NOMO-1 (cell line): ENCODE measurements at regions not wholly inside any gene's neighbourhood (a gene's known extent, or its start where the extent isn't known, plus 50 kb on each side); places are given as distances from the start of the nearest gene placed in this dataset.
"Not testable (repeated sequence)": the region's sequence is repeated elsewhere in the genome, so short reads cannot be mapped to it uniquely, and the experiment has no call there.

ENCODE experiments used
- DNase-seq, 2 experiments: peaks; one replicate each; lab custom pipeline; 2025; ENCODE audit not compliant: unreplicated experiment in 2 of 2; lab: John Stamatoyannopoulos, UW

DNA sequence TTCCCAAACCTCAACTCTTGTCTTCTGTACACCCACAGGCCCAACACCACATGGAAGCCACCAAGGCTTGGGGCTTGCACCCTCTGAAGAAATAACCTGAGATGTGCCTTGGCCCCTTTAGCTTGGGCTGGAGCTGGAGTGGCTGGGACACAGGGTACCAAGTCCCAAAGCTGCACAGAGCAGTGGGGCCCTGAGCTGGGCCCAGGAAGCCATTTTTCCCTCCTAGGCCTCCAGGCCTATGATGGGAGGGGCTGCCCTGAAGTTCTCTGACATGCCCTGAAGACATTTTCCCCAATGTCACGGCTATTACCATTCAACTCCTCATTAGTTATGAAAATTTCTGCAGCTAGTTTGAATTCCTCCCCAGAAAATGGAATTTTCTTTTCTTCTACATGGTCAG, 163.2 kb upstream of the ARID1B start:
- no peak for DNase-seq

DNA sequence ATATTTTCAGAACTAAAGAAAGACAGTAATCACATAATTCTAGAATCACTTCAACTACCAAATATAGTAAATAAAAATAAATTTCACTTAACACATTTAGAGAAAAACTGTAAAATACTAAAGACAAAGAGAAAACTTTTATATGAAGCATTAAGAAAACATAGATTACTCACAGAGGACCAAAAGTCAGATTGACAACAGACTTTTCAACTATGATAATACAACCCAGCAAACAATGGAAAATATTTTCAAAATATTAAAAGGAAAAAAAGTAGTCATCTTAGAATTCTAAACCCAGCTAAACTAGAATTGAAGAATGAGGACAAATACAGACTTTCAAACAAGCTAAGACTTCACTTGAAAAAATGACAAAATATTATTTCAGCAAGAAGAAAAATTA, 164.8 kb upstream of the ARID1B start:
- DNase-seq = no peak

DNA sequence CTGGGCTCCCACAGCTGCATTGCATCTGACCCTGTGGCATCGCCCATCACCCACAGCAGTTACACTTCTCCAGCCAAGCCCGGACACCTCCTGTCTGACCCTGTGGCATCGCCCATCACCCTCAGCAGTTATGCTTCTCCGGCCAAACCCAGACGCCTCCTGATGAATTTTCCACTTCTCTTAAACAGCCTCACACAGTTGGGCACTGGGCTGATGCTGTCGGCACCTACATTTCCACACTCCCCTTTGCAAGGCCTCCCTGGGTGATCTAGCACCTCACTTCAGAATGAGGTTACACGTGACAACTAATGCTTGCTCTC, 175.2 kb upstream of the ARID1B start:
- DNase-seq = no peak

DNA sequence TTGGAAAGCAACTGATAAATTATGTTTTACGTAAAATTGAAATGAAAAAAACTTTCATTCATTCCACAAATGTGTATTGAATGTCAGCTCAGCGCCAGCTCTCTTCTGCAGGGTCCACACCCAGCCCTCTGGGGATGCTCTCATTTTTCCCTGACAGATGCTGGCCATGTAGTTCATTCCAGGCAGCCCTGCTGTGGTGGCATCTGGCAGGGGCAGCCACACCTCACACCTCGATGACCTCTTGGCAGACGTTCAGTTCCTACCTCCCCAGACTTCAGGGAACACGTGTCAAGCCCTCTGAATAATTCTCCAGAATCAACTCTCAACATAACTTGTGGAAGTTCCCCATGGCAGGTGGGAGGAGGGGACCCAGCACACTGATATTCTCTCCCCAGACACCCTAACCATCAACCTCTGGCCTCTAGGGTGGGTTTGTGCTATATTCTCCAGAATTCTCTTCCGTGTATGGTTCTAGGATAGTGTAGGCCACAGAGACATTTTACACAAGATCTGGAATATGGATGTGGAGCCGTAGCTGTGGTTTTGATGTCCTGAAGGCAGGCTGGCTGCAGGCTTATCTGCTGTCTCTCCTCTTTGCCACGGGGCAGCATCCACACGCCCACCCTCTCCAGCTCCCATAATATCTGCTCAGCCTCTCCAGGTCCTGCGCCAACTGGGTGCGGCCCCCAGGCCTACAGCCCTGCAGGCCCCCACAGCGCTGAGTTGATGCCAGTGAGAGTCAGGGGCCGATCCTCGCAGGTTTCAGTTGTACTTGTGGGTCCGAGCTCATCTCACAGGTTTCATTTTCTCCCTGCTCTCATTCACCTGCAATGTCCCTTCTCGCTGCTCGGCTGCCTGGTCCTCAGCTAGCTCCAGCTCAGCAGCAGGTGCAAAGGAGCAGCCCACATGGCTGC, 175.8 kb upstream of the ARID1B start:
- DNase-seq = no peak

DNA sequence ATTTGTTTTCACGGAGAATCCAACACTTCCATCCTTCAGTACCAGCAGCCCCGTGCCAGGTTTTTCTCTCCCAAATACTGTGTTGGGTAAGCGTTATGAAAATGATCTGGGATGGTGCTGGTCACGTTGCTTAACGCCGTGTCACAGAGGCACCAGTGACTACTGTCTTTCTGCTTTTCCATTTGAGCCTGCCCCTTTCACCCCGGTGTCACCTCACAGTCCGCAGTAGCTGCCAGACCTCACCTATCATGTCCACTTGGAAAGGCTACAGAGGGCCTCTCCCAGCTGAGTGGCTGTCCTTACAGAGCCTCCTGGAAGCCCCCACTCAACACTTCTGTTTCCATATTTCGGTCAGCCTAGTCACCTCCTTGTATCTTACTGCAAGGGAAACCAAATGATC, 176.5 kb upstream of the ARID1B start:
- no peak for DNase-seq

DNA sequence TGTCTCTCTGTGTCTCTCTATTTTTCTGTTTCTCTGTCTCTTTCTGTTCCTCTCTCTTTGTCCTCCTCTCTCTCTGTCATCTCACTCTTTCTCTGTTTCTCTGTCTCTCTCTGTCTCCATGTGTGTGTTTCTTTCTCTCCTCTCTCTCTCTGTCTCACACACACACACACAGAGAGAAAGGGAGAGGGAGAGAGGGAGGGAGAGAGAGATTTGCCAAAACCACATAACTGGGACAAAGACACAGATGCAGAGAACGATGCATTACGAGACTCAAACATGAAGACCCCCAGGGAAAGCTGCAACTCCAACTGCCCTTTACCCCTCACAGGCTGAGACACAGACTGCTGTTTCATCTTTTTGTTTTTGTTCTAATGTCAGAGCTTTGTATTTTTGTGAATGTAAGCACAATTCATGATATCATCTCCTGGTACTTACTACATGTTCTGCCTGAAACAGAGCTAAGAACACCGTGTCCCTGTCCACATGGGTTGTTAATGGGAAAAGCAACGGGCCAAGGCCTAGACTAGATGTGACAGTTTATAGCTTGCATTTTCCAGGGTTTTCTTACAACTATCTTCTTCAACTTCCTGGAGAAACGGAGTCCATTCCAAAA, 177.1 kb upstream of the ARID1B start:
- DNase-seq = no peak

DNA sequence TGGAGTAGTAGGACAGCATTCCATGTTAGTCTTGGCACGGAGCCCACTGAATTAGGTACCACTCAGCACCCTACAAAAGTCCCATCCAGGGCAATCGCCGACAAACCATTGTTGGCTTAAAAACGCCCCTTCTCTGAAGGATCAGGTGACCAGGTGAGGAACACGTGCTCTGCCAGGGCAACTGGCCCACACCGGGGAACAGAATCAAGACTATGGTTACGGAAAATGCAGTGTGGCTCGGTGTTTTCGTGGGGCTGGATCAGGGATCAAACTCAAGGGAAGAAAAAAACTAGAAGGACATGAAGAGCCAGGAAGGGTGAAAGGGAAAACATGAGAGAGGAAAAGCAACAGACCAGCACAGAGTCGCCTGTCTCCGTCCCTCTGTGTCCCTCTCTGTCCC, 177.8 kb upstream of the ARID1B start:
- DNase-seq = no peak

DNA sequence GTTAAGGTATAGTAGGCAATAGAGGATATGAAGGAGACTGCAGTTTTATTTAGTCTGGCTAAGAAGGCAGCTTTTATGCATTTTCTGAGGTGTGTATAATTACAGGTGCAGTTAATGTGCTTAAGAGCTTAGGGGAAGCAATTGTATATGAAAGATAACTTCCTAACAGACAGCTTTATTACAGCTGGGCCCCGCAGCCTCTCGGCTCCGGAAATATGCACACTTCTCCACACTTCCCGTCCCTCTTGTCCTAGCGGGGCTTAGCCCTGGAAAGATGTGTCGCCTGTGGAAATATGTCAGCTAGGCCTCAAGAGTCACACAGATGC, 178.4 kb upstream of the ARID1B start:
- DNase-seq = no peak

DNA sequence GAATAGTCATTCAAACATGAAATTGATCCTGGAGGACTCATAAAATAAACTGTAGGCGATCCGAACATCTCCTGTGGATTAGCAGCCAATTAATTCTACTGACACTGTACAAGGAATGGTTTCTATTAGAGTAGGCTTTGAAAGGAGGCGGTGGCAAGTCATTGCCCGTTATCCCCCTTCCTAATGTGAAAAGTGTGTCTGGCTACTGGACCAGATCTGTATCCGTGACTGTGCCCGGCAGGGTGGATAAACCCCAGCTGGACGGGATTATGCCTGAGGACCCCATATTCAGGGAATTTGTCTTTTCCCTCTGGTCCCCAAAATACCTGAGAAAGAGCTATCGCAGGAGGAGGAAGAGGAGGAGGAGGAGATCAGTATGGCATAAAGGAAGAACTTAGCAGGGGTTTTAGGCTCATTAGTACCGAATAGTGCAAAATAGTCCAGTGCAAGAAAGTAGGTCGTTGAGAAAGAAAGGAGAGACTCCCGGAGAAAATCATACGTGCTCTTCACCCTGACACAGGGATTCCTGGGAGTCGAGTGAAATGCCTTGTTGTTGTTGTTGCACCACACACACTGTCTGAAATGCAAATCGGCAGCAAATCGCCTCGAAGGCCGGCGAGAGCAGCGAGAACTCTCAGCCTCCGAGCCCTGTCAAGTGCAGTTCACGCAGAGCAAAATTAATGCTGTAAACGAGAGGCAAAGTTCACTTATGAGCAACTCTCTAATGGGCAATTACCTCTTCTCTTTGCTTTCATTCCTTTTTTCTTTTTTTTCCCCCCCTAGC, 178.9 kb upstream of the ARID1B start:
- DNase-seq = no peak

DNA sequence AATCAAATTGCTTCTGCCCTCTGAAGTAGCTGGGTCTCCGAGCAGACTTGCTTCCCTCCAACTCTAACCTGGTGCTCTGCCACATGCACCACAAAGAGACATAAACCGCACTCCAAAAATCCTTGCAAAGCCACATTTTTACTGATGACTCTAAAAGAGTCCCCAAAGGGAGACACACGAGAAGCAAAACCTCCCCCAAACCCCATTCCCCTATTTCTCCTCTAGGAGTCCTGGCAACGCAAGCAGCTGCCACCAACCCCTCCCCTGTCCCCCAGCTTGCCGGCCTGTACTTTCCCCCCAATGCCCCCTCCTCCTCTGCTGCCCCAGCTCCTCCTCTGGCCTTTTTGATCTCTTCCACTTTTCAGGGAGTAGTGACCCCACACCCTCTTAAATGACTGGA, 180.1 kb upstream of the ARID1B start:
- no peak for DNase-seq

DNA sequence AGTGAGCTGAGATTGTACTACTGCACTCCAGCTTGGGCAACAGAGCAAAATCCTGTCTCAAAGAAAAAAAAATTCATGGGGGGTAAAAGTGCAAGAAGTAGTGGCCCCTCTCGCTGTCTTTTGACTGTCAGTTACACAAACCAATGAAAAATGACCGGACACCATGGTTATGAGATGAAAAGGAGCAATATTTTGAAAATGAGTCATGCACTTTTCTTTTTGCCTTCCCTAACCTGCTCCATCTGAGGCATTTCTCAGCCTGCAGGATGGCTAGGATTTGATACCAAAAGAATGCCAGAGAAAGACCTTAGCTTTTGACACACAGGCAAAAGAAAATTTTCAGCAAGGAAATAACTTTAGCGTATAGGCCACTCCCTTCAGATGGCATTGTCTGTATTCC, 181.7 kb upstream of the ARID1B start:
- DNase-seq = no peak

DNA sequence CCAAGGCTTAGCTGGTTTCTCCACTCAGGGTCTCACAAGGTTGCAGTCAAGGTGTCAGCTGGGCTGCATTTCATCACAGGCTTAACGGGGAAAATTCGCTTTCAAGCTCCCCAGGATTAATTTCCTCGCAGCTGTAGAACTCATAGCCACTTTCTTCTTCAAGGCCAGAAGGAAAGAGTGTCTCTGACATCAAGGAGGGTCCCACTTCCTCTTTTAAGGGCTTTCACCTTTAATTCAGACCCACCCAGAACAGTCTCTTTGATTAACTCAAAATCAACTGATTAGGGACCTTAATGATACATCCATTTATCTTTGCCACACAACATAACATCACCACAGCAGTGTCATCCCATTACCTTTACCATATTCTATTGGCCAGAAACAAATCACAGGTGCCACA, 183.3 kb upstream of the ARID1B start:
- DNase-seq = no peak

DNA sequence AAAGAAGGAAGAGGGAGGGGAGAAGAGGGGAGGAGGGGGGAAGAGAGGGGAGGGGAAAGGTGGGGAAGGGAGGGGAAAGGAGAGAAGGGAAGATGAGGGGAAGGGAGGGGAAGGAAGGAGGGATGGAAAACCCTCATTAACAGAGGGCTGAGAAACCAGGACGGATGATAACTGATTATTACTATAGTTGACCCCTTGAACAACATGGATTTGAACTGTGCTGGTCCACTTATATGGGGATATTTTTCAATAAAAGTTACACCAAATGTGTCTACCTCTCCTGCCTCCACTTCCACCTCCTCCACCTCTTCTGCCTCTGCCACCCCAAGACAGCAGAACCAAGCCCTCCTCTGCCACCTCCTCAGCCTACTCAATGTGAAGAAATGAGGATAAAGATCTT, 184.1 kb upstream of the ARID1B start:
- DNase-seq = no peak

DNA sequence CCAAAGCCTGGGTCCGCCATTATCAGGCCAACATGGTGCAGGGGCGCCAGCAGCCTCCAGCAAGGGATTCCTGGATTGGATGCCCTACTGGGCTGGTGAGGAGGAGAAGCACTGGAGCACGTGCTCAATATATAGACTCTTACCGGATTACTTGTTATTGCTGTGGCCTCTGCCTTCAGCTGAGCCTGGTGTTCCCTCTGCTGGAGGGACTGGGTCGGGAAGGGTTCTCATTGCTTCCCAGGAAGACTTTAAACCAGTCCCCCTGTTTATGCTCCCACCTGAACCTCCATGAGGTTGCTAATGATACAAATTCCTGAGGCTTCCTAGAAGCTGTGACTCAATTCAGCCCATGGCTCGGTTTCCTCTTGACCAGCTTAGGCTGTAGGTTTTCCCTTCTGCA, 186.7 kb upstream of the ARID1B start:
- DNase-seq = no peak

DNA sequence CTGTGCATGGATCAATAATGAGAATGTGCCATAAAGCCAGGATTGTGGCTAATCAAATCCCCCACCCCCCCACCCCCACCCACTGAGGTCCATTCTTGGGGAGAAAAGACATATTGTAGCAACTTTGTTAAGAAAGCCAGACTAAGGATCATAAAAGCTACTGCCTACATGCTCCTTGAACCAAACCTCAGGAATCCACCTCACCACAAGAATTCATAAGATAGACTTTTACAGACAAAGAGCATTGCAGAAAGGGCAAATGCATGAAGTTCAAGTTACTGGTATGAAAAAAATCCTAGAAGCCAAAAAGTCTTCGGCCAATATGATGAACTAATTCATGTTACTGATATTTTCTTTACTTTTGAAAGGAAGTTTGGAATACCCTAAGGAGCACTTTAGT, 187.9 kb upstream of the ARID1B start:
- no peak for DNase-seq

DNA sequence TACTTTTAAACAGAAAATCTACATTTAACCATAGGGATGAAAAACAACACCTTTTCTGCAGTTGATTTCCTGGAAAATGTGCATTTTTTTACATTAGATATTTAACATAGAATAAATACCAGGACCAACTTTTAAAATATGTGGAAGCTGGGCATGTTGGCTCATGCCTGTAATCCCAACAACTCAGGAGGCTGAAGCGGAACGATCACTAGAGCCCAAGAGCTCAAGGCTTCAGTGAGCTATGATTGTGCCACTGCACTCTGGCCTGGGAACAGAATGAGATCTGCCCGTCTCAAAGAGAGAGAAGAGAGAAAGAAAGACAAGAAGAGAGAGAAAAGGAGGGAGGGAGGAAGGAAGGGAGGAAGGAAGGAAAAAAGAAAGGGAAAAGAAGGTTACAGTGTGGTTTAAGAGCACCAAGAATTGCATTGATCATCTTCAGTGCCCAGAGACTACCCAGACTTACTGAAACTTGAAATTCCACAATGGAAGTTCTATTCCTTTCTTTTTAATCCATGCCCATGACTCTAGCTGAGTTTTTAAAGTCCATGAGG, 189.4 kb upstream of the ARID1B start:
- DNase-seq = no peak

DNA sequence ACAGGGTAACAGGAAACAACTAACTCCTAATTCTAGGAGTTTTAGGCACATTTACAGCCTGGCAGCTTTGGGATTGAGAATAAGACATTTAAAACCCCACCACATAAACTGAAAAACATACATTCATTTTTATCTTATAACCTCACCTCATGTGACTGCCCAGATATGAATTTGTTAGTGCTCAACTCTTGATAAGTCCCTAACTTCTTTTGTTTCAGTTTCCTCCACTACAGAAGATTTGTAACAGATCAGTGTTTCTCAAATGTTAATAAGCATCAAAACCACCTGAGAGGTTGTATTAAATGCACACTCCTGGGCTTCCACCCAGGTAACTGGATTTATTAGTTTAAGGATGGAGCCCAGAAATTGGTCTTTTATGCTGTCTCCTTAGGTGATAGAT, 190.1 kb upstream of the ARID1B start:
- DNase-seq = no peak

DNA sequence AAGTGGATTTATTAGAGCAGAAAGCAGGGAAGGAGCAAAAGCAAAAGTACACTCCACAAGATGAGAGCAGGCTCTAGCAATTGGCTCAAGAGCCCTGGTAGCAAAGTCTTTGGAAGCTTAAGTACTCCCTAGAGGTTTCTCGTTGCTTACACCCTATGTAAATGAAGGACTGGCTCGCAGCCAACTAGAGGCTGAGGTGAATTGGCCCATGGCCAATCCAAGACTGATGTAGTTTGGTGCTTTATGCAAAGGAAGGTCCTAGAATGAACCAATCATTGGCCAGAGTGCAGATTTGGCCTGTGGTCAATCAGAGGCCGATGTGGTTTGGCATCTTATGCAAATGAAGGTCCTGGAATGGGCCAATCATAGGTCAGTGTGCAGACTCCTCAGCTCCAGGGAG, 191.3 kb upstream of the ARID1B start:
- DNase-seq = no peak

DNA sequence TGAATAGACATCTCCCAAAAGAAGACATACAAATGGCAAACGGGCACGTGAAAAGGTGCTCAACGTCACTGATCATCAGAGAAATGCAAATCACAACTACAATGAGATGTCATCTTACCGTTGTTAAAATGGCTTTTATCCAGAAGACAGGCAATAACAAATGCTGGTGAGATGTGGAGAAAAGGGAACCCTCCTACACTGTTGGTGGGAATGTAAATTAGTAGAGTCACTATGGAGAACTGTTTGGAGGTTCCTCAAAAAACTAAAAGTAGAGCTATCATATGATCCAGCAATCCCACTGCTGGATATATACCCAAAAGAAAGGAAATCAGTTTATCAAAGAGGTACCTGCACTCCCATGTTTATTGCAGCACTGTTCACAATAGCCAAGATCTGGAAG, 193.1 kb upstream of the ARID1B start:
- DNase-seq = not testable (repeated sequence)

DNA sequence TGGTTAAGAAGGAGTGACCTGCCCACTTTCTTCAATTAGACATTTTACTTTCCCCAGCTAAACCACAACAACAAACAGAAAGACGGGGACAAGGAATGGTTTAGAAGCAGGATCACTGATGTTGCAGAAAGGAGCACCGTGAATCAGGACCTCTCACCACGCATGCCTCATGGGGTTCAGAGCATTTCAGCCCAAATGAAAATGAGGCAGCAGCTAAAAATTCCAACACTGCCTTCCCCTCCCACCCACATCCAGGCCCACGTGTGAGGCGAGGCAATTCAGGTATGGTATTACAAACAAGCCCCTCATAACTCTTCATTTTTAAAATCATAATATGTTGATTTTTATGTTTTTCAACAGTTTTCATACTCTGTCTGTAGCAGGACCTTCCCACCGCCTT, 194.1 kb upstream of the ARID1B start:
- DNase-seq = no peak

DNA sequence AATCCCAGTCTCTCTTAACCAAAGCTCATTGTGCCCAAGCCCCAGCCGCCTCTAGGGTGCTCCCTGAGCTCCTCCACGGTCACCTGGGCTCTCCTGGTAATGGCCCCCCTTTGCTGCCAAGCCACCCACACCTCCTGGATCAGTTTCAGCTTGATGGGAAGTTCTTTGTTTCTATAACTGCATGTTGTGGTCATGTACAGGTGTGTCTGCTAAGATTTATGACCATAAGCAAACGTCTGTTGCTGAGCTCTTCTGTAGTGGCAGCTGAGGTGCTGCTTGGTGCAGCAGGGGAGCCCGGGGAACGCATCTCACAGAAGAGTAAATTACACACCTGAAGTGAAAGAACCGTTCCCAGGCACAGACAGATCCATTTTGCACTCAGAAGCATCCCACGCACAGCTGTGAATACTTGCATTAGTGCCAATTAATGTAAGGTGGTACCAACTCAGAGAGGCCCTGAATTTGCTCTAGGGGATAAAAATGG, 194.6 kb upstream of the ARID1B start:
- no peak for DNase-seq

DNA sequence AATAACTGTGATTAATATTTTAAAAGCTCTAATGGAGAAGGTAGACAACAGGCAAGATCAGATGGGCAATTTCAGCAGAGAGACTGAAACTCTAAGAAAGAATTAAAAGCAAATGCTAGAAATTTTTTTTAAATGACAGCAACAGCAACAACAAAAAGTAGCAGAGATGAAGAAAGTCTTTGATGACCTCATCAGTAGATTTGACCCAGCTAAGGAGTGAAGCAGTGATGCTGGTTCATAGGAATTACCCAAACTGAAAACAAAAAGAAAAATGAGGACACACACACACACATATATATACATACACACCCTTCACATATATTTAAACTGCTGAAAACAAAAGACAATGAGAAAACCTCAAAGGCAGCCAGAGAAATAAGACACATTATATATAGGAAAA, 197.6 kb upstream of the ARID1B start:
- no peak for DNase-seq
